Fibroblast of villous mesenchyme (primary cell): ENCODE measurements at regions not wholly inside any gene's neighbourhood (a gene's known extent, or its start where the extent isn't known, plus 50 kb on each side); places are given as distances from the start of the nearest gene placed in this dataset.

ENCODE experiments used
- DNase-seq: peaks from one replicate; pipeline ENCODE4 v3.0.0-alpha.2; 2010; ENCODE audit warnings: low read depth
- H3K4me3 ChIP-seq: 2 replicates; pipeline ENCODE4 v1.5.1; 2011; ENCODE audit warnings: low read depth, mild to moderate bottlenecking, low read length
- TF ChIP-seq, protein P1 (sequence below): IDR thresholded peaks from 2 replicates; pipeline ENCODE4 v1.5.1; 2012; ENCODE audit warnings: low read depth, mild to moderate bottlenecking, low read length; ENCODE audit not compliant: insufficient read depth

DNA sequence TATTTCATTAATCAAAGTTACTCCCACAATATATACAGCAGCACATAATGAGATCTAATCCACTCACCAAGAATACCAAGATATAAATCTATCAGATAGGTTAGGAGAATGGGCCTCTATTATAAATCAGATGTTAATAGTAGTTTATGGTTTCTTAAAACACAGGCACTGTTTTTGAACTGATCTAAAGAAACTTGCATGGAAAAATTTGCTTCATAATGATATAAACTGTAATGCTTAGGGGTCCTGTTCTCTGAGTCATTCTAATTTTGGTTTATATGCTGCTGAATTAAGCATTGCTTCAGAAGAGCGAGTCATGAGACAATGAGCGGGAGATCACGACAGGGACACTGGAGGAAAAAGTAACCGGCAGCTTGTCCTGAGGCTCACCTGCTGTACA, 113.3 kb upstream of the OTUD4 start:
- H3K4me3 ChIP-seq: no peak overlapping the region
- TF ChIP-seq, protein P1, sequence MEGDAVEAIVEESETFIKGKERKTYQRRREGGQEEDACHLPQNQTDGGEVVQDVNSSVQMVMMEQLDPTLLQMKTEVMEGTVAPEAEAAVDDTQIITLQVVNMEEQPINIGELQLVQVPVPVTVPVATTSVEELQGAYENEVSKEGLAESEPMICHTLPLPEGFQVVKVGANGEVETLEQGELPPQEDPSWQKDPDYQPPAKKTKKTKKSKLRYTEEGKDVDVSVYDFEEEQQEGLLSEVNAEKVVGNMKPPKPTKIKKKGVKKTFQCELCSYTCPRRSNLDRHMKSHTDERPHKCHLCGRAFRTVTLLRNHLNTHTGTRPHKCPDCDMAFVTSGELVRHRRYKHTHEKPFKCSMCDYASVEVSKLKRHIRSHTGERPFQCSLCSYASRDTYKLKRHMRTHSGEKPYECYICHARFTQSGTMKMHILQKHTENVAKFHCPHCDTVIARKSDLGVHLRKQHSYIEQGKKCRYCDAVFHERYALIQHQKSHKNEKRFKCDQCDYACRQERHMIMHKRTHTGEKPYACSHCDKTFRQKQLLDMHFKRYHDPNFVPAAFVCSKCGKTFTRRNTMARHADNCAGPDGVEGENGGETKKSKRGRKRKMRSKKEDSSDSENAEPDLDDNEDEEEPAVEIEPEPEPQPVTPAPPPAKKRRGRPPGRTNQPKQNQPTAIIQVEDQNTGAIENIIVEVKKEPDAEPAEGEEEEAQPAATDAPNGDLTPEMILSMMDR: no peak
- DNase-seq: no peak

DNA sequence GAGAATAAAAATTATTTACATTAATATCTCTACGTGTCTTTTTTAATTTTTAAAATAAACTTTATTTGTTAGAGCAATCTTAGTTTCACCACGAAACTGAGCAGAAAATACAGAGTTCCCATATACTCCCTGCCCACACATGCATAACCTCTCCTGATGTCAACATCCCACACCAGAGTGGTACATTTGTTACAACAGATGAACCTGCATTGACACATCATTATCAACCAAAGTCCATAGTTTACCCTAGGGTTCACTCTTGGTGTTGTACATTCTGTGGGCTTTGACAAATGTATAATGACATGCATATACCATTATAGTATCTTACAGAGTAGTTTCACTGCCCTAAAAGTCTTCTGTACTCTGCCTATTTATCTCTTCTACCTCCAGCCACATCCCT, 110.6 kb upstream of the OTUD4 start:
- TF ChIP-seq, protein P1: no peak
- H3K4me3 ChIP-seq: no peak overlapping the region
- DNase-seq: no peak

DNA sequence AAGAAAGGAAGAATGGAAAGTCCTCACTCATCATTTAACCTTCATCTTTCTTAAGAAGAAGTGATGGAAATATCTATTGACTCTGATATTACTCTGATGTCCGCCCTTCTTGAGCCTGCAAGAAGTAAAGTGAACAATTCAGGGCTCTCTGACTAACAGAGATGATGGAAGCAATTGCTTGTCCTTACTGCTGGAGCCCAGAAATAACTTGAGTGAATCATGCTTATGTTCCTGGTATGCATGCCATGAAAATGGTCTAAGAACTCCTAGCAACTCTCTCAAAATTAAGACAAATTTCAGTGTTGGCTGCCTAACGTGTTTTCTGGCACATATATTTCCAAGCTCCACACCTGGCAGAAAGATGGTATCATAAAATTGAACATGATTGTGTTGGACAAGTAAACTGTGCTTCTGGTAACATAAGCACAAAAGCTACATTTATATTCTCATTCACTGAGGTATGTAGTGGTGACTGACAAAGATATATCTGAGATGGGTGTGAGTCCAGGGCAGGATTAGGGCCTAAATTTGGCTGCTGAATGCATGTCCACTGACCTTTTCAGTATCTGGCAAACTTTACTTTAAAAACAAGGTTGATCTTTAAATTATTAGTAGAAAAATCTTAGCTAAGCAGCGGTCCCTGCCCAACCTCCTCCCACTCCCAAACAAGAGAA, 109.2 kb upstream of the OTUD4 start:
- DNase-seq: no peak
- TF ChIP-seq, protein P1: no peak
- no peak overlapping the region for H3K4me3 ChIP-seq

DNA sequence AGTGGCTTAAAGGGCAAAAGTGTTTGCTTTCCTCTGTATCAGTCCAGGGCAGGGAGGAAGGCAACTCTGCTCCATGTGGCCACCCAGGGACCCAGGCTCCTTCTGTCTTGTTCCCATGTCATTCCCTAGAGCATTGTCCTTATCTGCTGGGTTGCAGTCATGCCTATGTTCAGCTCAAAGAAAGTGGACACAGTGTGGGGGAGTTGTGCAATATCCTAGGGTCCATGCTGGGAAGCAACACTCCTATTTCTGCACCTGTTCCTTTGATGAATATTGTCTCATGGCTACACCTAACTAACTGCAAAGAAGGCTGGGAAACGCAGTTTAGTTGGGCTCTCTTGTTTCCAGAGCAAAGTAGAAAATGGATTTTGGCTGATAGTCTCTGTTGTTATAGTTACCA, 107.0 kb upstream of the OTUD4 start:
- TF ChIP-seq, protein P1: no peak
- no peak overlapping the region for H3K4me3 ChIP-seq
- no peak for DNase-seq

DNA sequence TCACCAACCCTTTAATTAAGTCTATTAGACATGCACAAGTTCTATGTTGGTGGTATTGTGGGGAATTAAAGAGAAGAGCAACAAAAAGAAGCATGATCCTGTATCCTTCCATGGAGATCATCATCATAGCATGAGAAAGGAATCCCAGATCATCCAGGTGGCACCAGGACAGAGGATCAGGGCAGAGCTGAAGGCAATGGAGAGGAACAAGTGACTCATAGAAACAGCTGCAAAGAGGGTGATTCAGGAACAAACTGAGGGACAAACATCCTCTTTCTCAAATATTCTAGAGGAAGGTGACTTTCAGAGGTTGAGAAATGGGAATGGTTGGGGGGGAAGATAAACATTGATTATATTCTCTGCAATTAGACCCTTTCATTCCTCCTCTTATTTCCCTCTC, 105.5 kb upstream of the OTUD4 start:
- no peak overlapping the region for H3K4me3 ChIP-seq
- no peak for DNase-seq
- TF ChIP-seq, protein P1: no peak

DNA sequence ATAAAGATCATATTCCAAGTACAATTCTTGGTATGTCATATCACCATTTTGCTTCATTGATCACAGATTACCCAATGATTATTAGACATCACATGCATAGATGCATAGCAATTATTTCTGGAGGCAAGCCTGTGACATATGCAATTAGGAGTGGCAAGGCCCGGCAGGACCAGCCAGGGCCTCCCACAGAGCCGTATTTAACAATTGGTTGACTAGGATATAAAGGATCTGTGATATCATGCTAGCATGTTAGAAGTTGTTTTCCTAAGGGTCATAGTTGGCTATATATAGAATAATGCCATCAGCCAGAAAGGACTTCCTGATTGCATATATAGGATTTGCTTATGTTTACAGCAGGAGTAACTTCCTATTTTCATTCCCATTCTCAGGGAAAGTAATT, 103.5 kb upstream of the OTUD4 start:
- H3K4me3 ChIP-seq: no peak overlapping the region
- no peak for DNase-seq
- TF ChIP-seq, protein P1: no peak

DNA sequence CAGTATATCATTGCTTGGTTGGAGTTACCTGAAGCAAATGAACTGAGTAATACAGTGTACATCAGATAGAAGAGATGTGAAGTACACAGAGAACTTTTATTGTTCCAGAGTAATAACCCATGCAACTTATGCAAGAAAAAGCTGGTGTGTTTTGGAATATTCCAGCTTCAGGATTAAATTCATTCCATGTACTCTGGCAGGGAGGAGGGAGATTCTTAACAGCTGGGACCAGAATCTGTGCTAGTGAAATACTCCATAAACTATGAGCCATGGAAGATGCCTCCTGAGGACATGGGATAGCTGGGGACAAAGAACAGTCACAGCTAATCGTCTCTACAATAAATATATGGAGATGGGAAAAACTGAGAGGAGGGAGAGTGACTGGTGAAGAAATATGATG, 101.6 kb upstream of the OTUD4 start:
- no peak for DNase-seq
- no peak overlapping the region for H3K4me3 ChIP-seq
- TF ChIP-seq, protein P1: no peak
